ENCODE measurements at regions not wholly inside any gene's neighbourhood (a gene's known extent, or its start where the extent isn't known, plus 50 kb on each side); places are given as distances from the start of the nearest gene placed in this dataset.

GRCh38 chr2:145090841-145091761 lies 571.2 kb upstream of the ZEB2 start:
- DNase-seq (ENCODE audit: low spot score) = no peak

DNA sequence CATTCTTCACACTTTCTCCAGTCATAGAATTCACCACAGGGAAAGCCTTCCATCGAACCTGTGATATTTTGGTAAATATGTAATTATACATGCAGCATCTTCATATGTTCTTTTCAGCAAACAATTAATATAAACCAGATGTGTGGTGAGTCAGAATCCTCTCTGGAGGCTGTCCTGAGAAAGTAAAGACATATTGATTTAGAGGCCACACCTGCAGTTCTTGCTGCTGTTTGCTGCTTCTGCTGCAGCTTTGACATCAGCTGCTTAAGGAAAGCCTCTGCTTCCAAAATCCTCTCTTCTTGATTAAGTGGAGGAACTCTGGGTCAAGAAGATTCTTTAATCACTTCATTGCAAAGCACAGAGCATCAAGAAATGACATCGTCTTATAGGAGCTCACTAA lies 568.8 kb upstream of the ZEB2 start:
- no peak for DNase-seq (ENCODE audit: low spot score)

DNA sequence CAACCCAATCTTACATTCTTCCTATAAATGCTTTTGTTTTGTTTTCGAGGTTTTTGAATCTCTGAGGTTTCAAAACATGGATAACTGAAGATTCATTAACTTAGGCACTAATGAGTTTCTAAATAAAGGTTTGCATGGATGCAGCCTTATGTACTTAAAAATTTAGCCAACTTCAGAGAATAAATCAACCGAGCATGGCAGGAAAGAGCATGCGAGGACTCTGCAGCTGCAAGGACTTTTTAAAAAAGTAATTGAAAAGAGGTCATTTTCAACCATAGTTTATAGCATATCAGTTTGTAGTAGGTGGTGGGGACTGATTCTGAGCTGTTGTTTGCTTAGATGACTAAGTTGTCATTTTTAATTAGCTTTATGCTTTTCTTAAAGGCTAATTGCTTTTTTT lies 567.0 kb upstream of the ZEB2 start:
- no peak for DNase-seq (ENCODE audit: low spot score)

- no peak for DNase-seq (ENCODE audit: low spot score)
These were observed 565.7 kb upstream of the ZEB2 start for GRCh38 chr2:145085612-145086011.

DNA sequence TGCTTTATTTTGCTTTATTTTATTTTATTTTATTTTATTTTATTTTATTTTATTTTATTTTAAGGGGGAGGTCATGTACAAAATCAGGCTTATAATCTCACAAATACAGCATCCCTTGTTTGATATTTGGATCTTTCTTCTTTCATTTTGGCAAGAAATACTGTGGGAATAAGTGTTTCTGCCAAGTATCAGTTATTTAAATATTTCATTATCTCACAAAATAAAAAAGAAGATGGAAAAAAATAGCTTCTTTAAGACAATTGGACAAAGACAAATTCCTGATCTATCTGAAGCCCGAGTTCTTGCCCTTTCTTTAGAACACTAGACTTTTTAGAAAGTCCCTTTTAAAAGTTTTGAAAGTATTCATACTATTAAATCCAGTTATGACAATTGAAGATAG lies 560.5 kb upstream of the ZEB2 start:
- no peak for DNase-seq (ENCODE audit: low spot score)

DNA sequence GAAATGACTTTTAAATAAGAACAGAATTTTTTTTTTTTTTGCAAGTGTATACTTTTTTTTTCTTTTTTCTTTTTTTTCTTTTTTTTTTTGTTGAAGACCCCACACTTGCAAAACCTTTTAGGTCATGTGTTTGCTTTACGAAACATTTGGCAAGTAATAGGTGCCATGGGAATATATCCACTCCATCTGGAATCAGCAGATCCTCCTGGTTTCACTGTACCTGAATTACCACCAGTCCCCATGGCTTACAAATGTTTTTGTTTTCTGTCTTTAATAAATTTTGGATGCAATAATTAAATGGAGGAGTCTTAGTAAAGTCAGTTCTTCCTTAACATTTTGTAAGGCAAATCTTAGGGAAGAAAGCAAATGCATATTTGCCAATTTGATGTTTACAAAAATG lies 559.7 kb upstream of the ZEB2 start:
- no peak for DNase-seq (ENCODE audit: low spot score)

DNA sequence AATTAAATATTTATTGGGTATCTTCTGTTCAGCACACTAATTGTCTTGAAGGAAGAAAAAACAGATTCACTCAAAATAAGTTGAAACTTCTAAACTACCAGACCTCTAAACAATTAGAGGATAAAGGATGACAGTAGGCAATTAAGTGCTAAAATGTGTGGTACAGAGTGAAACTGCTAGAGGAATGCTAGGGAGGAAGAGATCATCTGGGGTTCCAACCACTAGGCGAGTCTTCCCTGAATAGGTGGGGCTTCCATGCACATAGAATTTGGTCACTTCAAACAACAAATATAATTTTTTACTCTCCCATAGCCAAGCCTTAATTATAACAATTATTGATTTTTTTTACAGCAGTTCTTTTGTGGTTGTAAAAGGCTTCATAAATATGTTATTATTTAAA lies 559.0 kb upstream of the ZEB2 start:
- DNase-seq (ENCODE audit: low spot score) = no peak

- DNase-seq (ENCODE audit: low spot score) = no peak
These were observed 556.2 kb upstream of the ZEB2 start for GRCh38 chr2:145076085-145076484.

GRCh38 chr2:145075454-145076062 lies 555.6 kb upstream of the ZEB2 start:
- DNase-seq (ENCODE audit: low spot score) = no peak

- DNase-seq (ENCODE audit: low spot score) = no peak
These were observed 550.8 kb upstream of the ZEB2 start for GRCh38 chr2:145070703-145071102.

GRCh38 chr2:145068509-145068908 lies 548.6 kb upstream of the ZEB2 start:
- no peak for DNase-seq (ENCODE audit: low spot score)

DNA sequence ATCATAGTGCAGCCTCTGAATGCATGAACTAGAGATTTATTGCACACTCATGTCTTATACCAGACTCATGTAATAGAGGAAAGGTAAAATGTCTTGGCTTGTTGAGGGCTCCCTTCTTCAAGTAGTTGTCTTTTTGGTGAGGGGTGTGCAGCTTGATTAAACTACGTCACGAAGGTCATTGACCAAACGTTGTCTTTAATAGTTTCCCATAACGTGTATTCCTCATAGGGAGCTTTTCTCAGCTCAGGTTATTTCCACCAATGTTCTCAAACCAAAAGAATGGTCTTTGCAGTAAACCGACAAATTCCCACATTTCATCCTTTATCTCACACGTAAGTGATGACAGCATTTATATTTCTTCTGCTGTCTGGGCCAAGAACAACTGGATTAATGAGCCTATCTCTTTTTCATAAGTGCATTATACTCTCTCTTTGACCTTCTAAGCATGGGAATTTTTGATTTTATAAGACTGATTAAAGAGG lies 547.7 kb upstream of the ZEB2 start:
- no peak for DNase-seq (ENCODE audit: low spot score)

GRCh38 chr2:145066856-145067548 lies 547.1 kb upstream of the ZEB2 start:
- DNase-seq (ENCODE audit: low spot score) = no peak

- DNase-seq (ENCODE audit: low spot score) = no peak
These were observed 546.3 kb upstream of the ZEB2 start for GRCh38 chr2:145066151-145066661.

DNA sequence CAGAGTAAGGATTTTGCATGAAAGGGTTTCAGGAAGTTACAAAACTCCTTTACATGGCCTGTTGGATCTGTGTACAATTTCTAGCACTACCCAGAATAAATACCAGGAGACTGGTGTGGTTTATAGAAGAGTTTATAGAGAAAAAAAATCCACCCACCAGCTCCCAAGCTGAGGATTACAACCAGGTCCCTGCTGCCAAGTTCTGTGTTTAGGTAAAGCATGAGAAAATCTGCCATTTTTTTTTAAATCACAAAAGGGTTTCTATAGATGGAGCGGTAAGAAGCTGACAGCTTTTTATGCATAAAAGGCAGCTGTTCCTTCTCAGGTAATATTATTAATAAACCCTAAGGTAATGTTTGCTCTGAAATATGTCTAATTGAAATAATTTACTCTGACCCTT lies 545.4 kb upstream of the ZEB2 start:
- DNase-seq (ENCODE audit: low spot score) = no peak

DNA sequence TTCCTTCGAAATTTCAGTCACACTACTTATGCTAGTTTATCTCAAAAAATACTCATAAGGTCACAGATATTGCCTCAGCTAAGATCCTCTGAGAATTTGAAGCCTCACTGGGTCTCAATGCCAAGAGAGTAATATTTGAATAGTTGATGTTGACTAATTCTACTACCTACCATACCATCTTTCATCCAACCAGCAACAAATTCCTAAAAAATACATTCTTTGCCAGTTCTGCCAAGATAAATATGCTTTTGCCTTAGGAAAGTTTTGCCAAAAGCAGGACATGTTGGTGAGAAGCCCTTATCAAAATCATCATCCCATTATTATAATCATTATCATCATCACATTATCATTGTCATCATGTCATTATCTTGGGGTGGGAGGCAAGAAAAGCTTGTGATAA lies 544.6 kb upstream of the ZEB2 start:
- DNase-seq (ENCODE audit: low spot score) = no peak

- DNase-seq (ENCODE audit: low spot score) = no peak
These were observed 541.0 kb upstream of the ZEB2 start for GRCh38 chr2:145060876-145061275.

GRCh38 chr2:145059914-145060313 lies 540.0 kb upstream of the ZEB2 start:
- DNase-seq (ENCODE audit: low spot score) = no peak

DNA sequence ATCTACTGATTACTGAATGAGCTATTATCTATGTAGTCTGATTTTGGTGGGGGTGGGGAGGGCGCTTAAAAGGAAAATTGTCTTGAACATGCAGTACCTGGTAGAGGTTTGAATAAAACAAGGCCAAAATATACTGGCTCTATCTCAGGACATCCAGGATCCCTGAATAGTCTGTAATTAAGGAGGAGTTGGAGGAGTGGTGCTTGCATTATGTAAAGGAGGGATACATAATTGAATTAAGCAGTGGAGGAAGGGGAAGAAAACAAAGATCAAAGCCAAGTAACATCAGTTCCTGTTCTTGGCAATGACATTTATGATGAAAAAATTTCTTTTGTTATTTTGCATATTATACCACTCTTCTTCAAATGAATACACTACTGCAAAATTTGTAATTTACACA lies 539.4 kb upstream of the ZEB2 start:
- no peak for DNase-seq (ENCODE audit: low spot score)

- DNase-seq (ENCODE audit: low spot score) = no peak
These were observed 538.5 kb upstream of the ZEB2 start for GRCh38 chr2:145058457-145058856.

- no peak for DNase-seq (ENCODE audit: low spot score)
These were observed 535.7 kb upstream of the ZEB2 start for GRCh38 chr2:145055651-145056050.

DNA sequence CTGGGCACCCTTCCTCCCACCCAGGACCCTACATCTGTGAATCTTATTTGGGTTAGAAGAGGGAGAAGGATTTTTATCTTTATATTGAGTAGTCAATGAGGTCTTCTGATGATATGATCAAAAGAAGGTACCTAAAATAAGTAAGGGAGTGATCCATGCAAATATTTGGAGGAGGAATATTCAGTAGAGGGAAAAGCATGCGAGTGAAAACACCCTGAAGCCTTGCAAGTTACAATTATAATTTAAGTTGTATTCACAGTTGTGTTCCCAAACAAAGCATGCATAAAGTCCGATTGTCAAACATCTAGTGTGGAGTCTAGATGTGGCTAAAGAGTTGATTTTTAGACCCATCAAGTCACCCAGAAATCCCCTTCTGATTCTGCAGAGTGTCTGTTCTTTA lies 530.2 kb upstream of the ZEB2 start:
- no peak for DNase-seq (ENCODE audit: low spot score)

GRCh38 chr2:145049475-145049874 lies 529.6 kb upstream of the ZEB2 start:
- no peak for DNase-seq (ENCODE audit: low spot score)

Measured in hematopoietic multipotent progenitor cell treated with erythropoietin and hydrocortisone succinate and interleukin-3 and kit ligand, for 15 days (in vitro differentiated cells).